CD1c-positive myeloid dendritic cell (primary cell): ENCODE measurements at regions not wholly inside any gene's neighbourhood (a gene's known extent, or its start where the extent isn't known, plus 50 kb on each side); places are given as distances from the start of the nearest gene placed in this dataset.

Source experiments
- DNase-seq: peaks from one replicate; pipeline ENCODE4 v3.0.0-alpha.2; 2016; ENCODE audit errors: extremely low spot score

- no peak for DNase-seq
Measured at GRCh38 chr10:78913219-78914059, 155.3 kb upstream of the ZMIZ1 start.

- no peak for DNase-seq
Measured at GRCh38 chr10:78914060-78914378, 154.7 kb upstream of the ZMIZ1 start.

GRCh38 chr10:78914502-78915189 is 154.1 kb upstream of the ZMIZ1 start:
- no peak for DNase-seq

GRCh38 chr10:78915190-78915518 is 153.6 kb upstream of the ZMIZ1 start:
- DNase-seq: peak; percentile 65

- DNase-seq: no peak
Measured at GRCh38 chr10:78916227-78916626, 152.5 kb upstream of the ZMIZ1 start.

GRCh38 chr10:78919181-78919966 is 149.4 kb upstream of the ZMIZ1 start:
- no peak for DNase-seq

GRCh38 chr10:78920011-78920410 is 148.8 kb upstream of the ZMIZ1 start:
- no peak for DNase-seq

- DNase-seq: no peak
Measured at GRCh38 chr10:78921895-78922294, 146.9 kb upstream of the ZMIZ1 start.

- no peak for DNase-seq
Measured at GRCh38 chr10:78923647-78924318, 145.0 kb upstream of the ZMIZ1 start.

- no peak for DNase-seq
Measured at GRCh38 chr10:78924319-78925003, 144.3 kb upstream of the ZMIZ1 start.

- DNase-seq: no peak
Measured at GRCh38 chr10:78925275-78925674, 143.5 kb upstream of the ZMIZ1 start.

GRCh38 chr10:78925800-78926319 is 142.9 kb upstream of the ZMIZ1 start:
- DNase-seq: peak; percentile 47

GRCh38 chr10:78927257-78927995 is 141.3 kb upstream of the ZMIZ1 start:
- no peak for DNase-seq

GRCh38 chr10:78928330-78928729 is 140.4 kb upstream of the ZMIZ1 start:
- DNase-seq: no peak

- peak; percentile 13 for DNase-seq
Measured at GRCh38 chr10:78929541-78929940, 139.2 kb upstream of the ZMIZ1 start.

- DNase-seq: no peak
Measured at GRCh38 chr10:78931321-78932053, 137.3 kb upstream of the ZMIZ1 start.

- no peak for DNase-seq
Measured at GRCh38 chr10:78932054-78932386, 136.7 kb upstream of the ZMIZ1 start.

GRCh38 chr10:78932861-78933260 is 135.9 kb upstream of the ZMIZ1 start:
- DNase-seq: no peak

GRCh38 chr10:78933828-78934531 is 134.8 kb upstream of the ZMIZ1 start:
- DNase-seq: no peak

- DNase-seq: no peak
Measured at GRCh38 chr10:78934532-78934898, 134.3 kb upstream of the ZMIZ1 start.
